ENCODE measurements at regions not wholly inside any gene's neighbourhood (a gene's known extent, or its start where the extent isn't known, plus 50 kb on each side); places are given as distances from the start of the nearest gene placed in this dataset.

- DNase-seq, result no peak
These were observed 122.6 kb upstream of the PHACTR1 start for GRCh38 chr6:12593771-12594529.

- no peak for DNase-seq
These were observed 122.1 kb upstream of the PHACTR1 start for GRCh38 chr6:12594530-12594893.

GRCh38 chr6:12595161-12595811, 121.3 kb upstream of the PHACTR1 start:
- no peak for DNase-seq

- no peak for DNase-seq
These were observed 119.8 kb upstream of the PHACTR1 start for GRCh38 chr6:12596731-12597130.

- no peak for DNase-seq
These were observed 117.6 kb upstream of the PHACTR1 start for GRCh38 chr6:12598919-12599318.

- DNase-seq, result no peak
These were observed 114.7 kb upstream of the PHACTR1 start for GRCh38 chr6:12601881-12602280.

- no peak for DNase-seq
These were observed 114.2 kb upstream of the PHACTR1 start for GRCh38 chr6:12602342-12602741.

GRCh38 chr6:12602951-12603672, 113.5 kb upstream of the PHACTR1 start:
- no peak for DNase-seq

GRCh38 chr6:12603673-12604049, 112.9 kb upstream of the PHACTR1 start:
- DNase-seq, result no peak

GRCh38 chr6:12605888-12606345, 110.7 kb upstream of the PHACTR1 start:
- peak; percentile 6 for DNase-seq

- DNase-seq, result no peak
These were observed 110.0 kb upstream of the PHACTR1 start for GRCh38 chr6:12606616-12607015.

GRCh38 chr6:12608016-12608860, 108.3 kb upstream of the PHACTR1 start:
- DNase-seq, result no peak

- no peak for DNase-seq
These were observed 107.7 kb upstream of the PHACTR1 start for GRCh38 chr6:12608874-12609273.

- DNase-seq, result no peak
These were observed 106.8 kb upstream of the PHACTR1 start for GRCh38 chr6:12609751-12610150.

GRCh38 chr6:12610862-12611261, 105.7 kb upstream of the PHACTR1 start:
- no peak for DNase-seq

- no peak for DNase-seq
These were observed 102.8 kb upstream of the PHACTR1 start for GRCh38 chr6:12613811-12614210.

GRCh38 chr6:12614456-12614855, 102.1 kb upstream of the PHACTR1 start:
- DNase-seq, result no peak

- DNase-seq, result no peak
These were observed 98.3 kb upstream of the PHACTR1 start for GRCh38 chr6:12618296-12618695.

GRCh38 chr6:12621754-12622153, 94.8 kb upstream of the PHACTR1 start:
- no peak for DNase-seq

- no peak for DNase-seq
These were observed 94.0 kb upstream of the PHACTR1 start for GRCh38 chr6:12622566-12622965.

GRCh38 chr6:12624142-12624837, 92.3 kb upstream of the PHACTR1 start:
- DNase-seq, result no peak

GRCh38 chr6:12627053-12627452, 89.5 kb upstream of the PHACTR1 start:
- no peak for DNase-seq

Data from activated CD4-positive, alpha-beta T cell treated with anti-CD3 and anti-CD28 coated beads, Interleukin-2, amount 50 U/mL, for 4 hours (primary cell).